ENCODE measurements at regions not wholly inside any gene's neighbourhood (a gene's known extent, or its start where the extent isn't known, plus 50 kb on each side); places are given as distances from the start of the nearest gene placed in this dataset.

GRCh38 chrY:19574939-19575338 lies 169.6 kb downstream of the KDM5D start:
- no peak overlapping the region for H3K4me3 Mint-ChIP-seq
- Histone ChIP-seq H3K79me2 (ENCODE audit: control insufficient read depth, insufficient read depth, low read length) (no peaks in the 10 kb centered on the region), H3K27me3 (replicated peaks in 1 of 4; ENCODE audit: control extremely low read depth in 1 of 4, control insufficient read depth in 3 of 4, insufficient read depth in 4 of 4, low read length in 3 of 4) (no peaks in the 10 kb centered on the region), H2AFZ (ENCODE audit: insufficient read depth, low read depth, low read length, poor library complexity, severe bottlenecking) (no peak overlapping the region), H3K4me3 (ENCODE audit: control extremely low read depth in 1 of 5, extremely low read depth in 1 of 5, insufficient read depth in 1 of 5, low read depth in 2 of 5, low read length in 4 of 5) (no peak overlapping the region), H3K9me3 (ENCODE audit: control extremely low read depth in 1 of 3, control insufficient read depth in 2 of 3, insufficient read depth in 1 of 3, low read length in 2 of 3) (no peaks in the 10 kb centered on the region), H3K9ac (ENCODE audit: low read length) (no peak overlapping the region), H3K4me2 (replicated peaks; ENCODE audit: low read depth, low read length, poor library complexity, severe bottlenecking) (no peak overlapping the region), H4K20me1 (ENCODE audit: control insufficient read depth, insufficient read depth, low read length, poor library complexity, severe bottlenecking) (no peaks in the 10 kb centered on the region), H3K4me1 (ENCODE audit: control insufficient read depth in 2 of 2, insufficient read depth in 2 of 2, low read length in 2 of 2) (peaks cover 0 to 5% of the 10 kb centered on the region in 2 donors), H3K36me3 (replicated peaks in 1 of 2; ENCODE audit: control extremely low read depth in 1 of 2, control insufficient read depth in 1 of 2, extremely low read depth in 1 of 2, insufficient read depth in 2 of 2, low read length in 1 of 2) (peaks cover 0 to 5% of the 10 kb centered on the region in 2 experiments), H3K27ac (ENCODE audit: low read length in 2 of 2) (no peak overlapping the region)
- ATAC-seq (ENCODE audit: low read depth) (no peak), DNase-seq (no peak)
- H3K27ac Mint-ChIP-seq, result no peak overlapping the region
- intact Hi-C loops (cut with micrococcal nuclease), result no loop called here
- H3K9me3 Mint-ChIP-seq (ENCODE audit: insufficient read depth), result no peaks in the 10 kb centered on the region
- no peaks in the 10 kb centered on the region for H3K27me3 Mint-ChIP-seq
- CTCF ChIA-PET, result no interaction called here
- H3K4me1 Mint-ChIP-seq, result peaks cover 41% of the 10 kb centered on the region
- no peak for TF ChIP-seq CTCF (IDR thresholded peaks at IDR 0.05)
- TF ChIP-seq EZH2 (IDR thresholded peaks at IDR 0.05; ENCODE audit: borderline replicate concordance, insufficient read depth, low read depth, low read length, poor library complexity, severe bottlenecking), result no peak
- POLR2A ChIA-PET, result no interaction called here

- intact Hi-C loops (cut with micrococcal nuclease), result no loop called here
- Histone ChIP-seq H3K4me3 (ENCODE audit: control extremely low read depth in 1 of 5, extremely low read depth in 1 of 5, insufficient read depth in 1 of 5, low read depth in 2 of 5, low read length in 4 of 5) (no peak overlapping the region), H3K9ac (ENCODE audit: low read length) (no peak overlapping the region), H3K27ac (ENCODE audit: low read length in 2 of 2) (no peak overlapping the region), H3K27me3 (replicated peaks in 1 of 4; ENCODE audit: control extremely low read depth in 1 of 4, control insufficient read depth in 3 of 4, insufficient read depth in 4 of 4, low read length in 3 of 4) (no peaks in the 10 kb centered on the region), H3K4me1 (ENCODE audit: control insufficient read depth in 2 of 2, insufficient read depth in 2 of 2, low read length in 2 of 2) (peaks cover 0 to 6% of the 10 kb centered on the region in 2 donors), H4K20me1 (ENCODE audit: control insufficient read depth, insufficient read depth, low read length, poor library complexity, severe bottlenecking) (no peaks in the 10 kb centered on the region), H3K9me3 (ENCODE audit: control extremely low read depth in 1 of 3, control insufficient read depth in 2 of 3, insufficient read depth in 1 of 3, low read length in 2 of 3) (no peaks in the 10 kb centered on the region), H2AFZ (ENCODE audit: insufficient read depth, low read depth, low read length, poor library complexity, severe bottlenecking) (no peak overlapping the region), H3K79me2 (ENCODE audit: control insufficient read depth, insufficient read depth, low read length) (no peaks in the 10 kb centered on the region), H3K4me2 (replicated peaks; ENCODE audit: low read depth, low read length, poor library complexity, severe bottlenecking) (no peak overlapping the region), H3K36me3 (replicated peaks in 1 of 2; ENCODE audit: control extremely low read depth in 1 of 2, control insufficient read depth in 1 of 2, extremely low read depth in 1 of 2, insufficient read depth in 2 of 2, low read length in 1 of 2) (peaks cover 0 to 2% of the 10 kb centered on the region in 2 experiments)
- Mint-ChIP-seq H3K27me3 (no peaks in the 10 kb centered on the region), H3K9me3 (ENCODE audit: insufficient read depth) (no peaks in the 10 kb centered on the region), H3K4me1 (peaks cover 44% of the 10 kb centered on the region), H3K27ac (no peak overlapping the region), H3K4me3 (no peak overlapping the region)
- ChIA-PET POLR2A (no interaction called here), CTCF (no interaction called here)
- ATAC-seq (ENCODE audit: low read depth), result no peak
- DNase-seq, result no peak
- WGBS (ENCODE audit: insufficient coverage), result no CpG with 5 or more reads among the region's 2 CpGs
- TF ChIP-seq EZH2 (IDR thresholded peaks at IDR 0.05; ENCODE audit: borderline replicate concordance, insufficient read depth, low read depth, low read length, poor library complexity, severe bottlenecking) (no peak), CTCF (IDR thresholded peaks at IDR 0.05) (no peak)
Measured at GRCh38 chrY:19573646-19574045, 170.9 kb downstream of the KDM5D start.
